ENCODE measurements at regions not wholly inside any gene's neighbourhood (a gene's known extent, or its start where the extent isn't known, plus 50 kb on each side); places are given as distances from the start of the nearest gene placed in this dataset.

GRCh38 chr6:40844246-40844645, 194.8 kb downstream of the UNC5CL start (continued):
- TF ChIP-seq RNF2 (IDR thresholded peaks at IDR 0.05; ENCODE audit: borderline replicate concordance, low read depth, low read length, missing control alignments, poor library complexity, severe bottlenecking) = no peak
- TF ChIP-seq JUN (IDR thresholded peaks at IDR 0.05; ENCODE audit: low read depth, low read length) = no peak
